Upper lobe of left lung (tissue), 4 donors: ENCODE measurements at regions not wholly inside any gene's neighbourhood (a gene's known extent, or its start where the extent isn't known, plus 50 kb on each side); places are given as distances from the start of the nearest gene placed in this dataset.

ENCODE experiments used
- EP300 ChIP-seq, 4 donors: sonication (generic); formaldehyde crosslinking; IDR thresholded peaks; one replicate each; pipeline ENCODE4 v1.5.1; 2017; ENCODE audit warnings: antibody characterized with exemption in 4 of 4, control low read depth in 2 of 4
- POLR2A ChIP-seq, 4 donors: fragments of 450-650 bp; IDR thresholded peaks; one replicate each; pipeline ENCODE4 v1.5.1; 2016 to 2017; ENCODE audit warnings: antibody characterized with exemption in 4 of 4, mild to moderate bottlenecking in 2 of 4
- POLR2AphosphoS5 ChIP-seq, 2 donors: sonication (generic); formaldehyde crosslinking; IDR thresholded peaks; one replicate each; pipeline ENCODE4 v1.5.1; 2017; ENCODE audit warnings: antibody characterized with exemption in 2 of 2
- TF ChIP-seq, protein P1 (sequence below), 6 experiments: fragments of 450-650 bp in 4 of 6; fragments of 200-600 bp in 2 of 6; sonication (generic) in 2 of 6; IDR thresholded peaks; one replicate each; pipeline ENCODE4 v1.5.1; 2016 to 2019; ENCODE audit warnings: antibody characterized with exemption in 6 of 6

DNA sequence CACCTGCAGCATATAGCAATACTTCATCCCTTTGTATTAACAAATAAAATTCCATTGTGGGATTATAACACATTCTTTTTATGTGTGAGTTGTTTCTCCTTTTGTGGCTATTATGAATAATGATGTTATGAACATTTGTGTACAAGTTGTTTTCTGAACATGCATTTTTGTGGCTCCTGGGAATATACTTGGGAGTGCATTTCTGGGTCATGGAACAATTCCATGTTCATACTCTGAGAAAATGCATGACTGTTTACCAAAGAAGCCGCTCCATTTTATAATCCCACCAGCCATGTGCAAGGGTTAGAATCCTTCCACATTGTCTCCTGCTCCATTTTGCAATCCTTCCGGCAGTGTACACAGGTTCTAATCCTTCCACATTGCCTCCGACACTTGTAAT is 713.8 kb downstream of the TBC1D22A start:
- TF ChIP-seq, protein P1, sequence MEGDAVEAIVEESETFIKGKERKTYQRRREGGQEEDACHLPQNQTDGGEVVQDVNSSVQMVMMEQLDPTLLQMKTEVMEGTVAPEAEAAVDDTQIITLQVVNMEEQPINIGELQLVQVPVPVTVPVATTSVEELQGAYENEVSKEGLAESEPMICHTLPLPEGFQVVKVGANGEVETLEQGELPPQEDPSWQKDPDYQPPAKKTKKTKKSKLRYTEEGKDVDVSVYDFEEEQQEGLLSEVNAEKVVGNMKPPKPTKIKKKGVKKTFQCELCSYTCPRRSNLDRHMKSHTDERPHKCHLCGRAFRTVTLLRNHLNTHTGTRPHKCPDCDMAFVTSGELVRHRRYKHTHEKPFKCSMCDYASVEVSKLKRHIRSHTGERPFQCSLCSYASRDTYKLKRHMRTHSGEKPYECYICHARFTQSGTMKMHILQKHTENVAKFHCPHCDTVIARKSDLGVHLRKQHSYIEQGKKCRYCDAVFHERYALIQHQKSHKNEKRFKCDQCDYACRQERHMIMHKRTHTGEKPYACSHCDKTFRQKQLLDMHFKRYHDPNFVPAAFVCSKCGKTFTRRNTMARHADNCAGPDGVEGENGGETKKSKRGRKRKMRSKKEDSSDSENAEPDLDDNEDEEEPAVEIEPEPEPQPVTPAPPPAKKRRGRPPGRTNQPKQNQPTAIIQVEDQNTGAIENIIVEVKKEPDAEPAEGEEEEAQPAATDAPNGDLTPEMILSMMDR (IDR thresholded peaks at IDR 0.05): no peak
- TF ChIP-seq POLR2A (IDR thresholded peaks at IDR 0.05) (no peak), EP300 (IDR thresholded peaks at IDR 0.05) (no peak), POLR2AphosphoS5 (IDR thresholded peaks at IDR 0.05) (no peak)
